Mesenchymal stem cell (in vitro differentiated cells and primary cell): ENCODE measurements at regions not wholly inside any gene's neighbourhood (a gene's known extent, or its start where the extent isn't known, plus 50 kb on each side); places are given as distances from the start of the nearest gene placed in this dataset.

ENCODE experiments used
- DNase-seq: peaks from one replicate; pipeline ENCODE4 v3.0.0-alpha.2; 2013
- H2AFZ ChIP-seq: one replicate; pipeline ENCODE4 v1.6.1; 2013; ENCODE audit warnings: low read depth, mild to moderate bottlenecking, control low read depth, inconsistent platforms, low read length, moderate library complexity
- H2AK5ac ChIP-seq: 2 replicates; pipeline ENCODE4 v1.6.1; 2013; ENCODE audit warnings: low read length, moderate library complexity, mild to moderate bottlenecking, inconsistent platforms; ENCODE audit not compliant: severe bottlenecking
- H2BK120ac ChIP-seq: one replicate; pipeline ENCODE4 v1.6.1; 2013; ENCODE audit warnings: low read depth, mild to moderate bottlenecking, inconsistent platforms, low read length, moderate library complexity
- H2BK12ac ChIP-seq, 2 experiments: one replicate each; pipeline ENCODE4 v1.6.1; 2013; ENCODE audit warnings: inconsistent platforms in 2 of 2, low read length in 2 of 2, mild to moderate bottlenecking in 2 of 2, moderate library complexity in 2 of 2, control low read depth in 1 of 2
- H2BK15ac ChIP-seq: one replicate; pipeline ENCODE4 v1.6.1; 2013; ENCODE audit warnings: mild to moderate bottlenecking, low read depth, inconsistent platforms; ENCODE audit not compliant: poor library complexity, severe bottlenecking
- H2BK5ac ChIP-seq: 2 replicates; pipeline ENCODE4 v1.6.1; 2013; ENCODE audit warnings: low read depth, mild to moderate bottlenecking, low read length, control low read depth, inconsistent platforms; ENCODE audit not compliant: poor library complexity, severe bottlenecking
- H3K14ac ChIP-seq, 2 experiments: one replicate each; pipeline ENCODE4 v1.6.1; 2013; ENCODE audit warnings: inconsistent platforms in 2 of 2, low read length in 2 of 2, control low read depth in 1 of 2, mild to moderate bottlenecking in 1 of 2, moderate library complexity in 1 of 2
- H3K18ac ChIP-seq, 2 experiments: one replicate each; pipeline ENCODE4 v1.6.1; 2013; ENCODE audit warnings: inconsistent platforms in 2 of 2, low read length in 2 of 2, control low read depth in 1 of 2, low read depth in 1 of 2, mild to moderate bottlenecking in 1 of 2
- H3K23ac ChIP-seq, 2 experiments: one replicate each; pipeline ENCODE4 v1.6.1; 2013; ENCODE audit warnings: inconsistent platforms in 2 of 2, low read length in 2 of 2, mild to moderate bottlenecking in 2 of 2, moderate library complexity in 2 of 2, control low read depth in 1 of 2
- H3K27ac ChIP-seq: 2 replicates; pipeline ENCODE4 v1.5.1; 2013; ENCODE audit warnings: mild to moderate bottlenecking, moderate library complexity, low read length, control low read depth, inconsistent platforms; ENCODE audit not compliant: poor library complexity, severe bottlenecking
- H3K27me3 ChIP-seq, 2 experiments: 2 replicates each; pipeline versions ENCODE4 v1.6.1 to v1.7.0; 2013; ENCODE audit warnings: low read length in 2 of 2, mild to moderate bottlenecking in 2 of 2, moderate library complexity in 2 of 2, control low read depth in 1 of 2, inconsistent platforms in 1 of 2; ENCODE audit not compliant: control insufficient read depth in 1 of 2, insufficient read depth in 1 of 2
- H3K36me3 ChIP-seq, 2 experiments: 2 replicates each; pipeline versions ENCODE4 v1.6.1 to v1.7.0; 2013; ENCODE audit warnings: low read length in 2 of 2, control low read depth in 1 of 2, inconsistent platforms in 1 of 2, low read depth in 1 of 2, mild to moderate bottlenecking in 1 of 2; ENCODE audit not compliant: insufficient read depth in 2 of 2, control insufficient read depth in 1 of 2
- H3K4ac ChIP-seq, 2 experiments: one replicate each; pipeline ENCODE4 v1.6.1; 2013; ENCODE audit warnings: inconsistent platforms in 2 of 2, low read length in 2 of 2, mild to moderate bottlenecking in 2 of 2, moderate library complexity in 2 of 2, control low read depth in 1 of 2, low read depth in 1 of 2
- H3K4me1 ChIP-seq: 2 replicates; pipeline ENCODE4 v1.6.1; 2013; ENCODE audit warnings: low read depth, low read length, control low read depth; ENCODE audit not compliant: control insufficient read depth, insufficient read depth
- H3K4me2 ChIP-seq: 2 replicates; pipeline ENCODE4 v1.6.1; 2013; ENCODE audit warnings: low read length, mild to moderate bottlenecking, inconsistent platforms; ENCODE audit not compliant: poor library complexity, severe bottlenecking
- H3K4me3 ChIP-seq, 2 experiments: 2 replicates each; pipeline versions ENCODE4 v1.5.1 to v1.7.0; 2013; ENCODE audit warnings: low read length in 2 of 2, mild to moderate bottlenecking in 2 of 2, control low read depth in 1 of 2, low read depth in 1 of 2; ENCODE audit not compliant: insufficient read depth in 1 of 2
- H3K79me1 ChIP-seq: replicated peaks from 2 replicates; pipeline ENCODE4 v1.6.1; 2013; ENCODE audit warnings: mild to moderate bottlenecking, control low read depth, low read length, inconsistent platforms; ENCODE audit not compliant: poor library complexity, severe bottlenecking
- H3K9ac ChIP-seq: 2 replicates; pipeline ENCODE4 v1.7.0; 2013; ENCODE audit warnings: mild to moderate bottlenecking, low read length, moderate library complexity
- H3K9me3 ChIP-seq: 2 replicates; pipeline ENCODE4 v1.7.0; 2013; ENCODE audit warnings: mild to moderate bottlenecking, low read length; ENCODE audit not compliant: control insufficient read depth
- H4K8ac ChIP-seq: one replicate; pipeline ENCODE4 v1.6.1; 2013; ENCODE audit warnings: inconsistent platforms, mild to moderate bottlenecking, low read length, moderate library complexity
- H4K91ac ChIP-seq: one replicate; pipeline ENCODE4 v1.6.1; 2013; ENCODE audit warnings: mild to moderate bottlenecking, low read length, inconsistent platforms
- WGBS: methylation state at CpG from one replicate; pipeline ENCODE4 v1.1.7; 2013; ENCODE audit warnings: mixed read lengths; 5-methylcytosine and 5-hydroxymethylcytosine counted together

GRCh38 chr3:18937574-18937973, 210.7 kb upstream of the KCNH8 start:
- H3K4me1 ChIP-seq, result no peaks in the 10 kb centered on the region
- H2BK12ac ChIP-seq, result no peak overlapping the region
- no peak overlapping the region for H3K4ac ChIP-seq
- no peak overlapping the region for H3K9ac ChIP-seq
- H2AK5ac ChIP-seq, result no peak overlapping the region
- H2AFZ ChIP-seq, result no peak overlapping the region
- H3K23ac ChIP-seq, result no peak overlapping the region
- no peak overlapping the region for H2BK120ac ChIP-seq
- no peaks in the 10 kb centered on the region for H3K79me1 ChIP-seq
- H3K14ac ChIP-seq, result no peak overlapping the region
- H4K8ac ChIP-seq, result no peak overlapping the region
- H3K27ac ChIP-seq, result no peak overlapping the region
- DNase-seq, result no peak
- H3K18ac ChIP-seq, result no peak overlapping the region
- H2BK5ac ChIP-seq, result no peak overlapping the region
- no peaks in the 10 kb centered on the region for H3K27me3 ChIP-seq
- no peaks in the 10 kb centered on the region for H3K36me3 ChIP-seq
- H3K4me2 ChIP-seq, result no peak overlapping the region
- H3K9me3 ChIP-seq, result peaks cover 5% of the 10 kb centered on the region
- H4K91ac ChIP-seq, result no peak overlapping the region
- no peak overlapping the region for H3K4me3 ChIP-seq
- H2BK15ac ChIP-seq, result no peak overlapping the region

GRCh38 chr3:18919158-18919557, 229.2 kb upstream of the KCNH8 start:
- Histone ChIP-seq H3K4me3 (no peak overlapping the region), H2BK5ac (no peak overlapping the region), H3K18ac (no peak overlapping the region), H2BK15ac (no peak overlapping the region), H2AFZ (no peak overlapping the region), H3K27me3 (no peaks in the 10 kb centered on the region), H3K4me2 (no peak overlapping the region), H3K23ac (no peak overlapping the region), H3K9me3 (peaks cover 8% of the 10 kb centered on the region), H3K79me1 (no peaks in the 10 kb centered on the region), H2BK12ac (no peak overlapping the region), H2AK5ac (no peak overlapping the region), H3K4ac (no peak overlapping the region), H3K9ac (no peak overlapping the region), H4K8ac (no peak overlapping the region), H3K27ac (no peak overlapping the region), H3K36me3 (no peaks in the 10 kb centered on the region), H3K4me1 (no peaks in the 10 kb centered on the region), H3K14ac (no peak overlapping the region), H4K91ac (no peak overlapping the region), H2BK120ac (no peak overlapping the region)
- DNase-seq, result no peak
- no CpG with 5 or more reads among the region's 1 CpG for WGBS

GRCh38 chr3:18917923-18918322, 230.4 kb upstream of the KCNH8 start:
- no peak overlapping the region for H2BK15ac ChIP-seq
- H3K27me3 ChIP-seq, result no peaks in the 10 kb centered on the region
- H4K91ac ChIP-seq, result no peak overlapping the region
- H3K4me1 ChIP-seq, result no peaks in the 10 kb centered on the region
- H3K9ac ChIP-seq, result no peak overlapping the region
- no peak overlapping the region for H3K18ac ChIP-seq
- no peaks in the 10 kb centered on the region for H3K36me3 ChIP-seq
- WGBS, result 67% methylated on average over 1 of the region's 1 CpG
- H3K4ac ChIP-seq, result no peak overlapping the region
- H3K23ac ChIP-seq, result no peak overlapping the region
- no peak for DNase-seq
- no peak overlapping the region for H3K14ac ChIP-seq
- no peak overlapping the region for H2AFZ ChIP-seq
- no peak overlapping the region for H2AK5ac ChIP-seq
- no peak overlapping the region for H2BK5ac ChIP-seq
- H2BK12ac ChIP-seq, result no peak overlapping the region
- no peaks in the 10 kb centered on the region for H3K79me1 ChIP-seq
- no peak overlapping the region for H2BK120ac ChIP-seq
- no peak overlapping the region for H3K27ac ChIP-seq
- no peak overlapping the region for H3K4me2 ChIP-seq
- H3K4me3 ChIP-seq, result no peak overlapping the region
- H3K9me3 ChIP-seq, result peaks cover 8% of the 10 kb centered on the region
- no peak overlapping the region for H4K8ac ChIP-seq

- H3K27me3 ChIP-seq, result no peaks in the 10 kb centered on the region
- H3K4me1 ChIP-seq, result no peaks in the 10 kb centered on the region
- no peak for DNase-seq
- no peak overlapping the region for H3K23ac ChIP-seq
- no peak overlapping the region for H2BK15ac ChIP-seq
- no CpG with 5 or more reads among the region's 2 CpGs for WGBS
- no peak overlapping the region for H2AFZ ChIP-seq
- H3K14ac ChIP-seq, result no peak overlapping the region
- no peak overlapping the region for H3K4me3 ChIP-seq
- H2BK120ac ChIP-seq, result no peak overlapping the region
- H3K9ac ChIP-seq, result no peak overlapping the region
- no peak overlapping the region for H3K18ac ChIP-seq
- no peak overlapping the region for H3K4ac ChIP-seq
- no peak overlapping the region for H3K4me2 ChIP-seq
- H4K91ac ChIP-seq, result no peak overlapping the region
- H3K36me3 ChIP-seq, result no peaks in the 10 kb centered on the region
- H3K79me1 ChIP-seq, result no peaks in the 10 kb centered on the region
- no peaks in the 10 kb centered on the region for H3K9me3 ChIP-seq
- no peak overlapping the region for H3K27ac ChIP-seq
- no peak overlapping the region for H2AK5ac ChIP-seq
- H4K8ac ChIP-seq, result no peak overlapping the region
- H2BK12ac ChIP-seq, result no peak overlapping the region
- H2BK5ac ChIP-seq, result no peak overlapping the region
Observed at GRCh38 chr3:18902081-18902793, 246.1 kb upstream of the KCNH8 start.
